Suprapubic skin (tissue), 4 donors: ENCODE measurements at regions not wholly inside any gene's neighbourhood (a gene's known extent, or its start where the extent isn't known, plus 50 kb on each side); places are given as distances from the start of the nearest gene placed in this dataset.

Experiments
- DNase-seq, 2 donors: peaks; one replicate each; pipeline ENCODE4 v3.0.0-alpha.2; 2019; ENCODE audit warnings: low spot score in 2 of 2
- H3K27ac ChIP-seq: fragments of 200-600 bp; sonication (generic); one replicate; pipeline ENCODE4 v1.5.1; 2019
- H3K27me3 ChIP-seq: fragments of 200-600 bp; sonication (generic); one replicate; pipeline ENCODE4 v1.5.1; 2019
- H3K36me3 ChIP-seq: fragments of 200-600 bp; sonication (generic); one replicate; pipeline ENCODE4 v1.5.1; 2019
- H3K4me1 ChIP-seq: fragments of 200-600 bp; sonication (generic); one replicate; pipeline ENCODE4 v1.5.1; 2019
- H3K4me3 ChIP-seq: fragments of 200-600 bp; sonication (generic); one replicate; pipeline ENCODE4 v1.5.1; 2019; ENCODE audit warnings: mild to moderate bottlenecking
- H3K9me3 ChIP-seq: fragments of 200-600 bp; sonication (generic); one replicate; pipeline ENCODE4 v1.5.1; 2019
- CTCF ChIP-seq, 2 donors: fragments of 200-600 bp in 1 of 2; fragments of 450-650 bp in 1 of 2; sonication (generic) in 1 of 2; IDR thresholded peaks; one replicate each; pipeline ENCODE4 v1.5.1; 2016 to 2019; ENCODE audit warnings: antibody characterized with exemption in 2 of 2, mild to moderate bottlenecking in 1 of 2, moderate library complexity in 1 of 2
- EP300 ChIP-seq: sonication (generic); formaldehyde crosslinking; IDR thresholded peaks from one replicate; pipeline ENCODE4 v1.6.1; 2017; ENCODE audit warnings: antibody characterized with exemption
- POLR2A ChIP-seq, 2 donors: fragments of 450-650 bp; IDR thresholded peaks; one replicate each; pipeline ENCODE4 v1.6.1; 2017; ENCODE audit warnings: antibody characterized with exemption in 2 of 2, mild to moderate bottlenecking in 2 of 2, moderate library complexity in 2 of 2
- POLR2AphosphoS5 ChIP-seq, 3 donors: sonication (generic); formaldehyde crosslinking; IDR thresholded peaks; one replicate each; pipeline ENCODE4 v1.6.1; 2017; ENCODE audit warnings: antibody characterized with exemption in 3 of 3
- WGBS: methylation state at CpG from one replicate; pipeline ENCODE4 v1.1.5; 2018; 5-methylcytosine and 5-hydroxymethylcytosine counted together

- Histone ChIP-seq H3K27me3 (peaks cover 44% of the 10 kb centered on the region), H3K36me3 (no peaks in the 10 kb centered on the region), H3K4me1 (no peaks in the 10 kb centered on the region), H3K27ac (no peak overlapping the region), H3K9me3 (no peaks in the 10 kb centered on the region), H3K4me3 (no peak overlapping the region)
- DNase-seq = peak in 1 of 2 donors; percentile 59
- no peak for TF ChIP-seq POLR2AphosphoS5 (IDR thresholded peaks at IDR 0.05)
- TF ChIP-seq EP300 = no peak
- no peak for TF ChIP-seq CTCF (IDR thresholded peaks at IDR 0.05)
- no peak for TF ChIP-seq POLR2A (IDR thresholded peaks at IDR 0.05)
- 62% methylated on average over 9 of the region's 13 CpGs for WGBS
These were observed 208.7 kb downstream of the PTPRU start for GRCh38 chr1:29444782-29445729.

DNA sequence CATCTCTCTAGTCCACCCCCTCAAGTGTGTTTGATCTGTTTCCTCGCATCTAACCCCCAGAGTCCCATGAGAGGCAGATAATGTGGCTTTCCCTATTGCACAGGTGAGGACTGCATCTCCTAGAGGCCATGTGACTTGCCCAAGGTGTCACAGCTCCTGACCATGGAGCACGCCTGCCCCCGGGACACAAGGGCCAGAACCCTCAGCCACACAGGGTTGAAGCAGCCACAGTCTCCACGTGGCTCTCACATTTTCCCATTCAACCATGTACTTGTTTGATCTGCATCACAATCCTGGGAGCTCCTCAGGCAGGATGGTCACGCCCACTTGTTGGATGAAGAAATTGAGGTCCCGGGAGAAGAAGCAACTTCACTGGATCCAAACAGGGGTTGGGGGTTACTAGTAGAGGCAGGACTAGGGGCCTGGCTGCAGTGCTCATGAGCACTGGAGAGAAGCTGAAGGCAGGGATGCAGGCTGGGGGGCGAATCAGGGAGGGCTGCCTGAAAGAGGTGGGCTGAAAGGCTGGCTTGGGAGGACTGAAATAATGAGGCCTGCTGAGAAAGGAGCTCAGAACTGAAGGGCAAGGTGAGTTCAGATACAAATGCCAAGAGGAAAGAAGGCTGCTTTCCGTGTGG lies 207.9 kb downstream of the PTPRU start:
- Histone ChIP-seq H3K9me3 (no peaks in the 10 kb centered on the region), H3K4me3 (no peak overlapping the region), H3K36me3 (no peaks in the 10 kb centered on the region), H3K4me1 (no peaks in the 10 kb centered on the region), H3K27ac (no peak overlapping the region), H3K27me3 (peaks cover 50% of the 10 kb centered on the region)
- WGBS = 67% methylated on average over 8 of the region's 8 CpGs
- peak in 1 of 2 donors; percentile 52 for DNase-seq
- TF ChIP-seq POLR2A (IDR thresholded peaks at IDR 0.05) (no peak), CTCF (IDR thresholded peaks at IDR 0.05) (no peak), POLR2AphosphoS5 (IDR thresholded peaks at IDR 0.05) (no peak), EP300 (no peak)

DNA sequence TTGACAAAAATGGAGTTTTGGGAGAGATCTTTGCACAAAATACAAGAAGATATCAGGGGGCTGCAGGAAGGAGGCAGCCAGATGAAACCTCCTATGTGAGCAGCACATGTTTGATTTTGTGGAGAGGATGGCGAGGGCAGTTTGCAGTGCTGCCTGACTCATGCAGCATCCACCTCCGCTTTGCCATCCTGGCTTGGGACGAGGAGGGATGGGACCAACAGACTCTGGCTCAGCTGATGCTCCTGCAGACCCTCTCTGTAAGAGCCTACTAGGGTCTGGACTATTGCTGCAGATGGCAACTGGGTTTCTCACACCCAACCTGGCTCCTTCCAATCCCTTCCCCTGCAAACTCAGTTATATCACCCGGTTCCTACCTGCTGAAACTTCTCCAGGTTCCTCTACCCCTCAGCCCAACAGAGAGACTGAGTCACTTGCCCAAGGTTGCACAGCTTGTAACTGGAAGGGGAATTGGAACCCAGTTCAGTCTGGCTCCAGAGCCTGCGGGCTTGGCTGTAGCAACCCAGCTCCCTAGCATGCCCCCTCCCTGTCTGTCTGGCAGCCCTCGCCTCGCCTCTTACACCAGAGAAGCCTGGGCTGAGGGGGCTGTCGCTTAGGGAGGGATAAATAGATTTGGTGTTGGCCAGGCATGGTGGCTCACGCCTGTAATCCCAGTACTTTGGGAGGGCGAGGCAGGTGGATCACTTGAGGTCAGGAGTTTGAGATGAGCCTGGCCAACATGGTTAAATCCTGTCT lies 205.8 kb downstream of the PTPRU start:
- Histone ChIP-seq H3K27ac (no peak overlapping the region), H3K9me3 (no peaks in the 10 kb centered on the region), H3K27me3 (peaks cover 64% of the 10 kb centered on the region), H3K4me3 (no peak overlapping the region), H3K4me1 (no peaks in the 10 kb centered on the region), H3K36me3 (no peaks in the 10 kb centered on the region)
- WGBS = 61% methylated on average over 10 of the region's 10 CpGs
- DNase-seq = peak in 1 of 2 donors; percentile 62
- no peak for TF ChIP-seq POLR2A (IDR thresholded peaks at IDR 0.05)

GRCh38 chr1:29439615-29440014 lies 203.3 kb downstream of the PTPRU start:
- H3K4me3 ChIP-seq = no peak overlapping the region
- H3K27me3 ChIP-seq = peaks cover 54% of the 10 kb centered on the region
- 56% methylated on average over 7 of the region's 7 CpGs for WGBS
- no peaks in the 10 kb centered on the region for H3K36me3 ChIP-seq
- DNase-seq = peak in 1 of 2 donors; percentile 38
- H3K27ac ChIP-seq = no peak overlapping the region
- no peaks in the 10 kb centered on the region for H3K4me1 ChIP-seq
- TF ChIP-seq POLR2AphosphoS5 (IDR thresholded peaks at IDR 0.05) (no peak), POLR2A (IDR thresholded peaks at IDR 0.05) (no peak), EP300 (no peak), CTCF (IDR thresholded peaks at IDR 0.05) (no peak)
- no peaks in the 10 kb centered on the region for H3K9me3 ChIP-seq

DNA sequence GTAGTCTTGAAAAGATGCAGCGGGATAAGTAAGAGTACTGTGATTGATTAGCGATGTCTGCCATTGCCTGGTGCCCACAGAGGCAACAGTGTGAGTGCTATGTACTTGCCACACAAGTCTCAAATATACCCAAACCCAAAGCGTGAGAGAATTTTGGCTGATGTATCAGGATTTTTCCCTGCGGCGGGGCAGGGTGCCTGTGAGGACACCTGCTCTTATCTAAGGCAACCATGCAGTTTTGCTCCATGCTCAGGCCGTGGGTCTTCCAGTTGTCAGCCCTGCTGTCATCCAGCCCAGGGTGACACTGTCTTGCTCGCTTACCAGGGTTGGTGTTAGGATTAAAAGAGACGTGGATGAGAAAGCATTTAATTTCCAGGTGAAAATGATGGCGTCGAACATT lies 202.7 kb downstream of the PTPRU start:
- Histone ChIP-seq H3K27me3 (peaks cover 48% of the 10 kb centered on the region), H3K4me1 (no peaks in the 10 kb centered on the region), H3K9me3 (no peaks in the 10 kb centered on the region), H3K4me3 (no peak overlapping the region), H3K36me3 (no peaks in the 10 kb centered on the region), H3K27ac (no peak overlapping the region)
- WGBS = 82% methylated on average over 10 of the region's 10 CpGs
- DNase-seq = peak in 1 of 2 donors; percentile 48
- TF ChIP-seq EP300 (no peak), POLR2A (IDR thresholded peaks at IDR 0.05) (no peak), CTCF (IDR thresholded peaks at IDR 0.05) (no peak), POLR2AphosphoS5 (IDR thresholded peaks at IDR 0.05) (no peak)
